LNCaP clone FGC (cell line): ENCODE measurements at regions not wholly inside any gene's neighbourhood (a gene's known extent, or its start where the extent isn't known, plus 50 kb on each side); places are given as distances from the start of the nearest gene placed in this dataset.

Experiments
- DNase-seq: peaks from one replicate; pipeline ENCODE4 v3.0.0-alpha.2; 2011; ENCODE audit warnings: low read depth
- H3K4me3 ChIP-seq: 2 replicates; pipeline ENCODE4 v1.5.1; 2011; ENCODE audit warnings: mild to moderate bottlenecking, low read depth, low read length, control low read depth
- CTCF ChIP-seq: IDR thresholded peaks from 2 replicates; pipeline ENCODE4 v1.5.1; 2012; ENCODE audit warnings: mild to moderate bottlenecking; ENCODE audit not compliant: control insufficient read depth, insufficient read depth; ENCODE audit errors: extremely low read depth

GRCh38 chr5:171606414-171607024, 179.1 kb upstream of the SMIM23 start:
- H3K4me3 ChIP-seq, result no peak overlapping the region
- no peak for DNase-seq
- peak; percentile 39 for TF ChIP-seq CTCF

GRCh38 chr5:171607863-171608262, 177.8 kb upstream of the SMIM23 start:
- no peak for TF ChIP-seq CTCF
- H3K4me3 ChIP-seq, result no peak overlapping the region
- no peak for DNase-seq

GRCh38 chr5:171609806-171610452, 175.7 kb upstream of the SMIM23 start:
- no peak for TF ChIP-seq CTCF
- no peak overlapping the region for H3K4me3 ChIP-seq
- DNase-seq, result no peak

GRCh38 chr5:171610686-171611085, 174.9 kb upstream of the SMIM23 start:
- no peak overlapping the region for H3K4me3 ChIP-seq
- TF ChIP-seq CTCF, result no peak
- DNase-seq, result peak; percentile 97

GRCh38 chr5:171612749-171613148, 172.9 kb upstream of the SMIM23 start:
- H3K4me3 ChIP-seq, result no peak overlapping the region
- DNase-seq, result no peak
- TF ChIP-seq CTCF, result no peak

- H3K4me3 ChIP-seq, result no peak overlapping the region
- DNase-seq, result no peak
- TF ChIP-seq CTCF, result no peak
Measured at GRCh38 chr5:171614511-171614910, 171.1 kb upstream of the SMIM23 start.
